DOHH2 (cell line): ENCODE measurements at regions not wholly inside any gene's neighbourhood (a gene's known extent, or its start where the extent isn't known, plus 50 kb on each side); places are given as distances from the start of the nearest gene placed in this dataset.

Source experiments
- CTCF ChIP-seq: fragments of 200-600 bp; sonication (generic); IDR thresholded peaks from one replicate; pipeline ENCODE4 v1.5.1; 2014; ENCODE audit warnings: antibody characterized with exemption, mild to moderate bottlenecking, low read depth, low read length; ENCODE audit not compliant: poor library complexity, severe bottlenecking
- EZH2phosphoT487 ChIP-seq: fragments of 200-600 bp; sonication (generic); IDR thresholded peaks from 2 replicates; pipeline ENCODE4 v1.6.1; 2017; ENCODE audit warnings: borderline replicate concordance, mild to moderate bottlenecking, antibody characterized with exemption, low read length, moderate library complexity, mixed read lengths

GRCh38 chr6:156659822-156660198 is 117.4 kb upstream of the ARID1B start:
- TF ChIP-seq CTCF: no peak
- TF ChIP-seq EZH2phosphoT487: no peak
